BJ (cell line): ENCODE measurements at regions not wholly inside any gene's neighbourhood (a gene's known extent, or its start where the extent isn't known, plus 50 kb on each side); places are given as distances from the start of the nearest gene placed in this dataset.
A peak's percentile ranks its signal among the peaks of the same experiment; 100 is the strongest.

Experiments
- CTCF ChIA-PET: fragments of 350-600 bp; formaldehyde crosslinking; extraction: SDS; loops from one replicate; lab custom pipeline; 2021; ENCODE audit warnings: antibody characterized with exemption, inconsistent platforms; lab: Yijun Ruan, JAX
- POLR2A ChIA-PET: fragments of 300-600 bp; sonication (Branson Sonifier 250); formaldehyde crosslinking; extraction: SDS; loops from one replicate; lab custom pipeline; 2021; ENCODE audit warnings: antibody characterized with exemption; lab: Charles Lee
- DNase-seq: peaks from one replicate; pipeline ENCODE4 v3.0.0-alpha.2; 2011; ENCODE audit warnings: low read depth
- H3K27me3 ChIP-seq: 2 replicates; pipeline ENCODE4 v1.6.0; 2011; ENCODE audit warnings: low read length; ENCODE audit not compliant: control insufficient read depth, insufficient read depth
- H3K36me3 ChIP-seq: 2 replicates; pipeline ENCODE4 v1.5.1; 2011; ENCODE audit warnings: low read length; ENCODE audit not compliant: control insufficient read depth, insufficient read depth
- H3K4me3 ChIP-seq: 2 replicates; pipeline ENCODE4 v1.5.1; 2011; ENCODE audit warnings: low read depth, mild to moderate bottlenecking, control low read depth, low read length
- CTCF ChIP-seq: IDR thresholded peaks from 2 replicates; pipeline ENCODE4 v1.5.1; 2011; ENCODE audit warnings: low read depth, mild to moderate bottlenecking, control low read depth, inconsistent platforms, low read length, moderate library complexity; ENCODE audit not compliant: insufficient read depth

GRCh38 chr13:83153848-83154247, 728.4 kb downstream of the SLITRK1 start:
- H3K36me3 ChIP-seq: no peaks in the 10 kb centered on the region
- CTCF ChIA-PET: no interaction called here
- no peaks in the 10 kb centered on the region for H3K27me3 ChIP-seq
- POLR2A ChIA-PET: no interaction called here
- no peak for TF ChIP-seq CTCF
- DNase-seq: no peak
- no peak overlapping the region for H3K4me3 ChIP-seq

- ChIA-PET POLR2A (no interaction called here), CTCF (no interaction called here)
- peak; percentile 16 for DNase-seq
- no peaks in the 10 kb centered on the region for H3K27me3 ChIP-seq
- no peak for TF ChIP-seq CTCF
- H3K4me3 ChIP-seq: no peak overlapping the region
- no peaks in the 10 kb centered on the region for H3K36me3 ChIP-seq
These were observed 731.0 kb downstream of the SLITRK1 start for GRCh38 chr13:83151308-83151660.

- H3K27me3 ChIP-seq: no peaks in the 10 kb centered on the region
- peak; percentile 9 for DNase-seq
- ChIA-PET POLR2A (no interaction called here), CTCF (interaction anchor here (0.5 kb wide), 1 partner anchor 353 kb away, joined by 3 read pairs; no protein-coding TSS in a partner anchor)
- TF ChIP-seq CTCF: peak; percentile 35
- H3K36me3 ChIP-seq: no peaks in the 10 kb centered on the region
- H3K4me3 ChIP-seq: no peak overlapping the region
These were observed 731.5 kb downstream of the SLITRK1 start for GRCh38 chr13:83150616-83151307.

GRCh38 chr13:83136660-83137059, 745.6 kb downstream of the SLITRK1 start:
- no peaks in the 10 kb centered on the region for H3K36me3 ChIP-seq
- no peak for DNase-seq
- no peak for TF ChIP-seq CTCF
- H3K27me3 ChIP-seq: no peaks in the 10 kb centered on the region
- no peak overlapping the region for H3K4me3 ChIP-seq
- ChIA-PET CTCF (no interaction called here), POLR2A (no interaction called here)

- TF ChIP-seq CTCF: no peak
- CTCF ChIA-PET: no interaction called here
- H3K27me3 ChIP-seq: no peaks in the 10 kb centered on the region
- H3K4me3 ChIP-seq: no peak overlapping the region
- H3K36me3 ChIP-seq: no peaks in the 10 kb centered on the region
- no peak for DNase-seq
- POLR2A ChIA-PET: no interaction called here
These were observed 756.5 kb downstream of the SLITRK1 start for GRCh38 chr13:83125791-83126190.
